CD8-positive, alpha-beta memory T cell (primary cell): ENCODE measurements at regions not wholly inside any gene's neighbourhood (a gene's known extent, or its start where the extent isn't known, plus 50 kb on each side); places are given as distances from the start of the nearest gene placed in this dataset.

Experiments used
- CTCF ChIA-PET: fragments of 350-600 bp; sonication (Branson Sonifier 250); formaldehyde crosslinking; loops from one replicate; lab custom pipeline; 2021; ENCODE audit warnings: antibody characterized with exemption; lab: Charles Lee
- POLR2A ChIA-PET: fragments of 350-600 bp; sonication (Branson Sonifier 250); formaldehyde crosslinking; loops from one replicate; lab custom pipeline; 2021; ENCODE audit warnings: antibody characterized with exemption; lab: Charles Lee
- DNase-seq, 5 donors: peaks; one replicate each; pipeline versions ENCODE4 v3.0.0 to v3.0.0-alpha.2; 2020 to 2022; ENCODE audit warnings: mixed read lengths in 1 of 5
- H3K27ac ChIP-seq: one replicate; pipeline ENCODE4 v1.7.0; 2013; ENCODE audit warnings: low read depth, mild to moderate bottlenecking, low read length, moderate library complexity
- H3K27me3 ChIP-seq: 2 replicates; pipeline ENCODE4 v1.7.0; 2013; ENCODE audit warnings: low read length, mild to moderate bottlenecking; ENCODE audit not compliant: insufficient read depth, poor library complexity, severe bottlenecking
- H3K36me3 ChIP-seq: 2 replicates; pipeline ENCODE4 v1.7.0; 2013; ENCODE audit warnings: mild to moderate bottlenecking, low read length, moderate library complexity; ENCODE audit not compliant: insufficient read depth
- H3K4me1 ChIP-seq: 2 replicates; pipeline ENCODE4 v1.7.0; 2013; ENCODE audit warnings: mild to moderate bottlenecking, low read length, moderate library complexity; ENCODE audit not compliant: insufficient read depth
- H3K4me3 ChIP-seq: 2 replicates; pipeline ENCODE4 v1.7.0; 2013; ENCODE audit warnings: mild to moderate bottlenecking, low read length
- H3K9me3 ChIP-seq: 2 replicates; pipeline ENCODE4 v1.7.0; 2013; ENCODE audit warnings: mild to moderate bottlenecking, low read length
- H3K27ac Mint-ChIP-seq, 8 donors: one replicate each; pipeline ENCODE4 v1.8.0; 2020 to 2021; ENCODE audit warnings: mixed read lengths in 8 of 8, mild to moderate bottlenecking in 6 of 8, inconsistent platforms in 3 of 8, moderate library complexity in 3 of 8
- H3K27me3 Mint-ChIP-seq, 2 donors: one replicate each; pipeline ENCODE4 v1.8.0; 2020 to 2021; ENCODE audit warnings: mixed read lengths in 2 of 2, mild to moderate bottlenecking in 1 of 2, moderate library complexity in 1 of 2
- H3K36me3 Mint-ChIP-seq, 3 donors: one replicate each; pipeline ENCODE4 v1.8.0; 2020 to 2021; ENCODE audit warnings: mixed read lengths in 3 of 3, inconsistent platforms in 1 of 3, mild to moderate bottlenecking in 1 of 3
- H3K4me1 Mint-ChIP-seq, 3 donors: one replicate each; pipeline ENCODE4 v1.8.0; 2020 to 2021; ENCODE audit warnings: mixed read lengths in 3 of 3, inconsistent platforms in 1 of 3, mild to moderate bottlenecking in 1 of 3
- H3K4me3 Mint-ChIP-seq, 7 donors: one replicate each; pipeline ENCODE4 v1.8.0; 2020 to 2021; ENCODE audit warnings: mixed read lengths in 7 of 7, mild to moderate bottlenecking in 6 of 7, moderate library complexity in 4 of 7, inconsistent platforms in 2 of 7
- H3K9me3 Mint-ChIP-seq, 5 donors: one replicate each; pipeline ENCODE4 v1.8.0; 2020 to 2022; ENCODE audit warnings: mixed read lengths in 5 of 5, mild to moderate bottlenecking in 3 of 5, moderate library complexity in 2 of 5, inconsistent platforms in 1 of 5

DNA sequence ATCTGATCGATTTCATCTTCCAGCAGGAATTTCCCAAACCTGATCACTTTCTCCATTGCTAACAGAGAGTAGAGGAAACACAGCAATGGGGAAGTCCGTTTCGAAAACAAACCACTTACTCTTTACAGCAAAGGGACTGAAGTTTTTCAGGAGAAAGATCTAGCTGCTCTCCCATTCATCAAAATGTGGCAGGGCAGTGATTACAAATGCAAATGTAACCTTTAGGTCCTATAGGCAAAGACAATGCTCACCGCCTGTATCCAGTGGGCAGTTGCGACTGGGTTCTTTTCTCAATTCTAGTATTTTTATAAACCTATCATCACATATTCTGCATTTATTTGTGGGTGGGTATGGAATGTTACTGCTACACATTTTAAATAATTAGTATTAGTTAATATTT is 218.0 kb upstream of the ZFHX3 start:
- CTCF ChIA-PET = no interaction called here

GRCh38 chr16:73265124-73265837 is 217.4 kb upstream of the ZFHX3 start:
- Mint-ChIP-seq H3K4me3 (no peak overlapping the region), H3K36me3 (no peaks in the 10 kb centered on the region), H3K9me3 (peaks cover 2 to 9% (median 5%) of the 10 kb centered on the region in 5 donors), H3K4me1 (no peaks in the 10 kb centered on the region), H3K27ac (no peak overlapping the region), H3K27me3 (peaks cover 0 to 3% of the 10 kb centered on the region in 2 donors)
- H3K36me3 ChIP-seq = no peaks in the 10 kb centered on the region
- ChIA-PET CTCF (no interaction called here), POLR2A (no interaction called here)
- no peak overlapping the region for H3K4me3 ChIP-seq
- no peaks in the 10 kb centered on the region for H3K9me3 ChIP-seq
- H3K27ac ChIP-seq = no peak overlapping the region
- H3K4me1 ChIP-seq = no peaks in the 10 kb centered on the region
- H3K27me3 ChIP-seq = no peaks in the 10 kb centered on the region
- no peak for DNase-seq

More for the DNA sequence above, 218.0 kb upstream of the ZFHX3 start:
- no peaks in the 10 kb centered on the region for H3K36me3 ChIP-seq
- Mint-ChIP-seq H3K27ac (no peak overlapping the region), H3K36me3 (no peaks in the 10 kb centered on the region), H3K4me1 (no peaks in the 10 kb centered on the region), H3K9me3 (peaks cover 2 to 9% (median 5%) of the 10 kb centered on the region in 5 donors), H3K27me3 (peaks cover 0 to 3% of the 10 kb centered on the region in 2 donors), H3K4me3 (no peak overlapping the region)
- no peaks in the 10 kb centered on the region for H3K9me3 ChIP-seq
- H3K27me3 ChIP-seq = no peaks in the 10 kb centered on the region
- POLR2A ChIA-PET = no interaction called here
- H3K27ac ChIP-seq = no peak overlapping the region
- DNase-seq = no peak
- H3K4me1 ChIP-seq = no peaks in the 10 kb centered on the region
- no peak overlapping the region for H3K4me3 ChIP-seq

GRCh38 chr16:73262931-73263330 is 215.0 kb upstream of the ZFHX3 start:
- POLR2A ChIA-PET = no interaction called here
- no peak for DNase-seq
- Histone ChIP-seq H3K9me3 (no peaks in the 10 kb centered on the region), H3K4me1 (no peaks in the 10 kb centered on the region), H3K4me3 (no peak overlapping the region), H3K27ac (no peak overlapping the region), H3K36me3 (no peaks in the 10 kb centered on the region), H3K27me3 (no peaks in the 10 kb centered on the region)
- Mint-ChIP-seq H3K9me3 (peaks cover 2 to 10% (median 5%) of the 10 kb centered on the region in 5 donors), H3K36me3 (no peaks in the 10 kb centered on the region), H3K4me1 (no peaks in the 10 kb centered on the region), H3K4me3 (no peak overlapping the region), H3K27ac (no peak overlapping the region), H3K27me3 (peaks cover 0 to 3% of the 10 kb centered on the region in 2 donors)
- CTCF ChIA-PET = no interaction called here

- Histone ChIP-seq H3K27me3 (no peaks in the 10 kb centered on the region), H3K27ac (no peak overlapping the region), H3K4me1 (no peaks in the 10 kb centered on the region), H3K9me3 (no peaks in the 10 kb centered on the region), H3K36me3 (no peaks in the 10 kb centered on the region), H3K4me3 (no peak overlapping the region)
- DNase-seq = no peak
- POLR2A ChIA-PET = no interaction called here
- no peaks in the 10 kb centered on the region for H3K27me3 Mint-ChIP-seq
- no peak overlapping the region for H3K27ac Mint-ChIP-seq
- no peaks in the 10 kb centered on the region for H3K36me3 Mint-ChIP-seq
- no peaks in the 10 kb centered on the region for H3K4me1 Mint-ChIP-seq
- no peak overlapping the region for H3K4me3 Mint-ChIP-seq
- H3K9me3 Mint-ChIP-seq = peaks cover 0 to 3% (median 2%) of the 10 kb centered on the region in 5 donors
- CTCF ChIA-PET = no interaction called here
Observed at GRCh38 chr16:73255031-73255430, 207.1 kb upstream of the ZFHX3 start.

- Histone ChIP-seq H3K36me3 (no peaks in the 10 kb centered on the region), H3K9me3 (no peaks in the 10 kb centered on the region), H3K27ac (no peak overlapping the region), H3K27me3 (no peaks in the 10 kb centered on the region), H3K4me3 (no peak overlapping the region), H3K4me1 (no peaks in the 10 kb centered on the region)
- Mint-ChIP-seq H3K9me3 (peaks cover 0 to 3% (median 0%) of the 10 kb centered on the region in 5 donors), H3K27me3 (no peaks in the 10 kb centered on the region), H3K27ac (no peak overlapping the region), H3K4me3 (no peak overlapping the region), H3K4me1 (no peaks in the 10 kb centered on the region), H3K36me3 (no peaks in the 10 kb centered on the region)
- POLR2A ChIA-PET = no interaction called here
- DNase-seq = no peak
- CTCF ChIA-PET = no interaction called here
Observed at GRCh38 chr16:73253922-73254480, 206.1 kb upstream of the ZFHX3 start.

- Mint-ChIP-seq H3K36me3 (no peaks in the 10 kb centered on the region), H3K4me3 (no peak overlapping the region), H3K9me3 (peaks cover 0 to 3% (median 0%) of the 10 kb centered on the region in 5 donors), H3K27ac (no peak overlapping the region), H3K4me1 (no peaks in the 10 kb centered on the region), H3K27me3 (no peaks in the 10 kb centered on the region)
- ChIA-PET CTCF (no interaction called here), POLR2A (no interaction called here)
- Histone ChIP-seq H3K27ac (no peak overlapping the region), H3K4me3 (no peak overlapping the region), H3K36me3 (no peaks in the 10 kb centered on the region), H3K9me3 (no peaks in the 10 kb centered on the region), H3K27me3 (no peaks in the 10 kb centered on the region), H3K4me1 (no peaks in the 10 kb centered on the region)
- no peak for DNase-seq
Observed at GRCh38 chr16:73252446-73252845, 204.5 kb upstream of the ZFHX3 start.

GRCh38 chr16:73251608-73252007 is 203.7 kb upstream of the ZFHX3 start:
- no peaks in the 10 kb centered on the region for H3K27me3 Mint-ChIP-seq
- ChIA-PET CTCF (no interaction called here), POLR2A (no interaction called here)
- H3K4me3 Mint-ChIP-seq = no peak overlapping the region
- no peaks in the 10 kb centered on the region for H3K36me3 Mint-ChIP-seq
- Histone ChIP-seq H3K36me3 (no peaks in the 10 kb centered on the region), H3K4me1 (no peaks in the 10 kb centered on the region), H3K4me3 (no peak overlapping the region), H3K9me3 (no peaks in the 10 kb centered on the region), H3K27ac (no peak overlapping the region), H3K27me3 (no peaks in the 10 kb centered on the region)
- H3K27ac Mint-ChIP-seq = no peak overlapping the region
- no peak for DNase-seq
- no peaks in the 10 kb centered on the region for H3K4me1 Mint-ChIP-seq
- H3K9me3 Mint-ChIP-seq = peaks cover 0 to 3% (median 0%) of the 10 kb centered on the region in 5 donors

DNA sequence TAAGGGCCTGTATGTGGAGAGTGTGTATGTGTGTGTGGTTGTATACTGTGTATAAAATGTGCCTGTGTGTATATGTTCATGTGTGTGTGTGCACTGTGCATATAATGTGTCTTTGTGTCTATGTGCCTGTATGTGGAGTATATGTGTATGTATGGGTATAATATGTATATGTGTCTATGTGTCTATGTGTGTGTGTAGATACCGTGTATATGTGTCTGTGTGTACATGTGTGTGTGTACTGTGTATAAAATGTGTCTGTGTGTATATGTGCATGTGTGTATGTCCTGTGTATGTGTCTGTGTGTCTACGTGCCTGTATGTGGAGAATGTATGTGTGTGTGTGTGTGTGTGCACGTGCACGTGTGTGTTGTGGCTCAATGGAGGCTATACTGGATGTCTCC is 200.4 kb upstream of the ZFHX3 start:
- Histone ChIP-seq H3K27me3 (no peaks in the 10 kb centered on the region), H3K27ac (no peak overlapping the region), H3K36me3 (no peaks in the 10 kb centered on the region), H3K4me1 (no peaks in the 10 kb centered on the region), H3K4me3 (no peak overlapping the region), H3K9me3 (no peaks in the 10 kb centered on the region)
- Mint-ChIP-seq H3K36me3 (no peaks in the 10 kb centered on the region), H3K27me3 (peaks cover 0 to 3% of the 10 kb centered on the region in 2 donors), H3K9me3 (no peaks in the 10 kb centered on the region), H3K4me3 (no peak overlapping the region), H3K27ac (no peak overlapping the region), H3K4me1 (no peaks in the 10 kb centered on the region)
- CTCF ChIA-PET = no interaction called here
- no peak for DNase-seq
- POLR2A ChIA-PET = no interaction called here
